Activated CD4-positive, alpha-beta memory T cell treated with anti-CD3 and anti-CD28 coated beads for 36 hours (primary cell): ENCODE measurements at regions not wholly inside any gene's neighbourhood (a gene's known extent, or its start where the extent isn't known, plus 50 kb on each side); places are given as distances from the start of the nearest gene placed in this dataset.

ENCODE experiments used
- CTCF ChIA-PET: fragments of 350-600 bp; sonication (Branson Sonifier 250); formaldehyde crosslinking; loops from one replicate; lab custom pipeline; 2021; ENCODE audit warnings: antibody characterized with exemption, inconsistent platforms; lab: Charles Lee
- POLR2A ChIA-PET: fragments of 350-600 bp; sonication (Branson Sonifier 250); formaldehyde crosslinking; loops from one replicate; lab custom pipeline; 2021; ENCODE audit warnings: antibody characterized with exemption; lab: Charles Lee
- DNase-seq: peaks from one replicate; pipeline ENCODE4 v3.0.0-alpha.2; 2020
- H3K27ac Mint-ChIP-seq: one replicate; pipeline ENCODE4 v1.8.0; 2021; ENCODE audit warnings: mixed read lengths
- H3K27me3 Mint-ChIP-seq: one replicate; pipeline ENCODE4 v1.8.0; 2021; ENCODE audit warnings: mixed read lengths
- H3K36me3 Mint-ChIP-seq: one replicate; pipeline ENCODE4 v1.8.0; 2021; ENCODE audit warnings: mixed read lengths
- H3K4me1 Mint-ChIP-seq: one replicate; pipeline ENCODE4 v1.8.0; 2021; ENCODE audit warnings: low read depth, mixed read lengths
- H3K4me3 Mint-ChIP-seq: one replicate; pipeline ENCODE4 v1.8.0; 2021; ENCODE audit warnings: mild to moderate bottlenecking, mixed read lengths
- H3K9me3 Mint-ChIP-seq: one replicate; pipeline ENCODE4 v1.8.0; 2021; ENCODE audit warnings: mixed read lengths
- intact Hi-C: fragments of 100-400 bp; cut with micrococcal nuclease; formaldehyde crosslinking; loops from one replicate; pipeline ENCODE4 v1.15.1; 2023

DNA sequence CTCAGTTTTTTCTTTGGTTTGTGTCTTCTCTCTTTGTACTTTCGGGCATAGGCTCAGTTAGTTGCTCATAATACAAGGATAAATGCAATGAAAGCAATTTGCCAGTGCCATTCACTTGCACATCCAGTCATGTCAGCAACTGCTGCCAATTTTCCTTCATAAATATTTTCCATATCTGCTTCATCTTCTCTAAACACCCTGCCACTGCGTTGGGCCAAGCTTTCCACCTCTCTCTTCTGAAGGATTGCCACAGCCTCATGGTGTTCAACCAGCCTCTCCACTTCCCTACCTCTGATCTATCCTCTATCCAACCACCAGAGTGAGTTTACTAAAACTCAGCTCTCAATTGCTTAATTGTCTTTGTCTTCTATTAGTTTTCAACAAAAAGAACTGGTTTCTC is 192.5 kb upstream of the ZNF462 start:
- H3K4me3 Mint-ChIP-seq, result no peak overlapping the region
- no peaks in the 10 kb centered on the region for H3K27me3 Mint-ChIP-seq
- H3K4me1 Mint-ChIP-seq, result no peaks in the 10 kb centered on the region
- ChIA-PET POLR2A (no interaction called here), CTCF (no interaction called here)
- H3K9me3 Mint-ChIP-seq, result peaks cover 10% of the 10 kb centered on the region
- no peak overlapping the region for H3K27ac Mint-ChIP-seq
- no peaks in the 10 kb centered on the region for H3K36me3 Mint-ChIP-seq
- no peak for DNase-seq
- intact Hi-C loops, result no loop called here

DNA sequence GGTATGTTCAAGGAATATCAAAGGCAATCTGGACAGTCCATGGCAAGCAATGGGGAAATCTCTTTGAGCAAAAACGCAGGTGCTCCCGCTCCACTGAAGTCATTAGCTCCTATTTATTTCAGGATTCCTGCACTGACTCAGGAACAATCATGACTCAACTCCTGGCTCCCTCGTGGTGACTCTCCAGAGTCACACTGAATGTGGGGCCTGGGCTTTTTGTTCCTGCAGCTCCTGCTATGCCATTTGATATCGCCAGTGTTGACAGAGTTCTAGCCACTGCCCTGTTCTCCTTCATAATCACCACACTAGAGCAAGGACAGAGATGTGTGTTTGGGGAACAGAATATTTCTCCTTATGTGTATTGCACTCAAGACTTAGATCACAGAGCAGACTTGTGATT is 187.2 kb upstream of the ZNF462 start:
- intact Hi-C loops, result no loop called here
- ChIA-PET CTCF (no interaction called here), POLR2A (no interaction called here)
- Mint-ChIP-seq H3K4me3 (no peak overlapping the region), H3K4me1 (no peaks in the 10 kb centered on the region), H3K27ac (no peak overlapping the region), H3K9me3 (peaks cover 10% of the 10 kb centered on the region), H3K27me3 (no peaks in the 10 kb centered on the region), H3K36me3 (no peaks in the 10 kb centered on the region)
- no peak for DNase-seq

DNA sequence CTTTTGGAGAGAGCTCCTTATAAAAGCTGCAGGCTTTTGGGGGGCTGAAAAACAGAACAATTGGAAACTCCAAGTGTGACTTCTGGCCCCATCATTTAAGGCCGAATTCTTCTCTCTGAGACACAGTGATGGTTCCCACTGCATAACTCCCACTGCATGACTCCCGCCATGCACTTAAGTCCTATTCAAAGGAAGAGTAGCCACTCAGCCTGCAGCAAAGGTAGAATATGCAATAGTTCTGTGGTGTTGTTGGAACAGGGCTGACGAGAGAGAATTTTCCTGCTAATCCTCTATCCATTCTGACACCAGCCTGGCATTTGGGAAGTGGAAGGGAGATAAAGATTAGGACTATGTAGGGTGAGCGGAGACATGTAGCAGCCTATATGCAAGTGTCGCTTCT is 185.6 kb upstream of the ZNF462 start:
- POLR2A ChIA-PET, result interaction anchor here (0.6 kb wide), 1 partner anchor 13 kb away, joined by 3 read pairs; no protein-coding TSS in a partner anchor
- no peaks in the 10 kb centered on the region for H3K36me3 Mint-ChIP-seq
- no peaks in the 10 kb centered on the region for H3K27me3 Mint-ChIP-seq
- peaks cover 18% of the 10 kb centered on the region for H3K9me3 Mint-ChIP-seq
- intact Hi-C loops, result no loop called here
- H3K4me3 Mint-ChIP-seq, result no peak overlapping the region
- DNase-seq, result no peak
- H3K4me1 Mint-ChIP-seq, result no peaks in the 10 kb centered on the region
- H3K27ac Mint-ChIP-seq, result no peak overlapping the region
- CTCF ChIA-PET, result no interaction called here

DNA sequence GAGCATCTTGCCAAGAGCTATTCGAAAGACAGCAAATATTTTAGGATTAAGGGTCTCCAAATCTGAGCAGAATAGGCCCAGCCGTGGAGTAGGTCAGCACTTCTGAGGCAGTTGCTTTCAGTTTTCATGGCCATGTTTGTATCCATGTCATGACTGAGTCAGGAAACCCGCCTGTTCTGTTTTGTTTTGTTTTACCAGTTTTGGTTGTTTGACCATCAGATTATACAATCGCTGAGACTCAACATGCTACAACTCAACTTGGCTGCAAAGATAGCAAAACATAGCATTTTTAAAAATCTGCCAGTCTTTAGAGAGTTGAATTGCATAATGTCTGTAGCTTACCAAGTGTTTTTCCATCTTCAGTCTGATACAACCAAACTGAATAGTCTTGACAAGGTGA is 185.1 kb upstream of the ZNF462 start:
- H3K9me3 Mint-ChIP-seq, result peaks cover 18% of the 10 kb centered on the region
- H3K4me1 Mint-ChIP-seq, result no peaks in the 10 kb centered on the region
- ChIA-PET POLR2A (interaction anchor here (0.6 kb wide), 1 partner anchor 13 kb away, joined by 3 read pairs; no protein-coding TSS in a partner anchor), CTCF (no interaction called here)
- H3K4me3 Mint-ChIP-seq, result no peak overlapping the region
- H3K27ac Mint-ChIP-seq, result no peak overlapping the region
- intact Hi-C loops, result no loop called here
- DNase-seq, result no peak
- no peaks in the 10 kb centered on the region for H3K36me3 Mint-ChIP-seq
- H3K27me3 Mint-ChIP-seq, result no peaks in the 10 kb centered on the region

DNA sequence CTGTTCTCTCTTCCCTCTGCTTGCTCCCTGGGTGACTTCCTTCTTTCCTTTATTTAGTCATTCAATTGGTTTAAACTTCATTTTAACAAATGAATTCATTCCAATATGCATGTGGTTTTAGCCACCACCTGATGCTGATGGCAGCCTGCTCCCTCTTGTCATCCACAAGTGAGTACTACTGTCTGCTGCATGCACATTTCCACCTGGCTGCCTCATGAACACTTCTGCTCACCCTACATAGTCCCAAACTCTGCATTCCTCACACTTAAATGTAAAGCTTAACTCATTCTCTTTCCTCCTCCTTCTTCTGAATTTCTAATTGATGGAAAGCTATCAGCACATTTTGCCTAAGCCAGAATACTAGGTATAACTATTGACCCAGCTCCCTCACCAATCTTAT is 184.7 kb upstream of the ZNF462 start:
- H3K4me1 Mint-ChIP-seq, result no peaks in the 10 kb centered on the region
- H3K36me3 Mint-ChIP-seq, result no peaks in the 10 kb centered on the region
- H3K27me3 Mint-ChIP-seq, result no peaks in the 10 kb centered on the region
- H3K9me3 Mint-ChIP-seq, result peaks cover 18% of the 10 kb centered on the region
- intact Hi-C loops, result no loop called here
- CTCF ChIA-PET, result no interaction called here
- DNase-seq, result no peak
- no peak overlapping the region for H3K27ac Mint-ChIP-seq
- POLR2A ChIA-PET, result no interaction called here
- H3K4me3 Mint-ChIP-seq, result no peak overlapping the region

DNA sequence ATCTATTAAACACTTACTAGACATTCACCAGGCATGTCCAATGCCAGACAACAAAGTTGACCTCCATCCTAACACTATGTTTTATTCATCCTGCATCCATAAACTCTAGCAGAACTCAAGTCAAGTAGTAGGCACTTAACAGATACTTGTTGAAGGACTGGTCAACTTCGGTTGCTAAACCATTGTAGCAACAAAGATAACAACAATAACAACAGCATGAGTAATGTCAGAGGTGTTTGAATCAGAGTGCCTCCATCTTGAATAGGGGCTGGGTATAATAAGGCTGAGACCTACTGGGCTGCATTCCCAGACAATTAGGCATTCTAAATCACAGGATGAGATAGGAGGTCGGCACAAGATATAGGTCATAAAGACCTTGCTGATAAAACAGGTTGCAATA is 180.5 kb upstream of the ZNF462 start:
- no peak for DNase-seq
- POLR2A ChIA-PET, result no interaction called here
- no peaks in the 10 kb centered on the region for H3K36me3 Mint-ChIP-seq
- H3K4me3 Mint-ChIP-seq, result no peak overlapping the region
- no peaks in the 10 kb centered on the region for H3K4me1 Mint-ChIP-seq
- no peaks in the 10 kb centered on the region for H3K27me3 Mint-ChIP-seq
- no peak overlapping the region for H3K27ac Mint-ChIP-seq
- H3K9me3 Mint-ChIP-seq, result peaks cover 8% of the 10 kb centered on the region
- CTCF ChIA-PET, result no interaction called here
- intact Hi-C loops, result no loop called here

DNA sequence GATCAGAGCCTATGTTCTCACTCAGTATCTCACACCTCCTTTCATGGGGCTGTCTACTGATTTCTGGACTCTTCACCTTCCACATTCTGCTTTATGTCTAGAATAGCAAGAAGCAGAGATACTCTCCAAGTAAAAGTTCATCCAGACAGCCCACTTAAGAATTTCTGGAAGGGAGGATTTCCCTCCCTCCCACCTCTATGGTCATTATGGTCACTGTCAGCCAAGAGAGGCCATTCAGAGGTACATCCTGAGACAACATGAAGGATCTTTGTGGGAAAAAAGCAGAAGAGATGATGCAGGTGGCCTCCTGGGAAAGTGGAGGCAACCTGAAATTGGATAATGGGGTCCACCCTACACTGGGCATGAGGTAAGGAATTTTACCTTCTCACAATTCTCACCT is 179.5 kb upstream of the ZNF462 start:
- Mint-ChIP-seq H3K27ac (no peak overlapping the region), H3K4me1 (no peaks in the 10 kb centered on the region), H3K4me3 (no peak overlapping the region), H3K9me3 (peaks cover 8% of the 10 kb centered on the region), H3K36me3 (no peaks in the 10 kb centered on the region), H3K27me3 (no peaks in the 10 kb centered on the region)
- ChIA-PET CTCF (no interaction called here), POLR2A (no interaction called here)
- intact Hi-C loops, result no loop called here
- no peak for DNase-seq

DNA sequence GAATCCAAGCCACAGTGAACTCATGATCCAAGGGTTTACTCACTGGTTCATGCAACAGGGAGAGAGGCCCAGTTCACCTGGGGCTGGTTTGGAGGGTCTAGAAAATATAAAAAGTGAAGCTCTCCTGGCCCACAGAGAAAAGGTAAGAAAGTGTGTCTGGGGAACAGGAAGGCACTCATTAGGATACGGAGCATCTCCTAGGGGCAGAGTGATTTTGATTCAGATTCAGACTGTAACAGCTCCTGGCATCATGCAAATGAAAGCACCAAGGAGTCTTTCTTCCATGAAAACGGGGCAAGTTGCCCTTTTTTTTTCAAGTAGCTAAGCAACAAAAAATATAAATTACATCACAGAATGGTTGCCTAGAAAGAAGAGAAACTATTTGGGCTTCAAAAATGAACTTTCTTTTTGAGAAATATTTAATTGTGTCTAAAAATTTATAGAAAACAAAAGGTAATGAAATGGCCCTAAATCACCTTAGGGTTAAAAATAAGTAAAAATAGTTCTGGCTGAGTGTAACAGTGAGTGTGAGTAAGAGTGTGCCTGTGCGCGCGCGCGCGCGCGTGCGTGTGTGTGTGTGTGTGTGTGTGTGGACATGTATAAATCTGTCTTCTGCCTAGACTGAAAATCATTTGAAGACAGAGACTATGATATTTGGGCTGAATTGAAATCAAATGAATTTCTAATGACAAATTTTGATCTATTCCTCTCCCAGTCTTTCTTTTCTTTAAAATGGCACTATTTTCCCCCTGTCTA is 177.8 kb upstream of the ZNF462 start:
- no peaks in the 10 kb centered on the region for H3K27me3 Mint-ChIP-seq
- ChIA-PET POLR2A (no interaction called here), CTCF (no interaction called here)
- no peak overlapping the region for H3K4me3 Mint-ChIP-seq
- intact Hi-C loops, result no loop called here
- H3K9me3 Mint-ChIP-seq, result peaks cover 8% of the 10 kb centered on the region
- DNase-seq, result no peak
- no peak overlapping the region for H3K27ac Mint-ChIP-seq
- H3K4me1 Mint-ChIP-seq, result no peaks in the 10 kb centered on the region
- no peaks in the 10 kb centered on the region for H3K36me3 Mint-ChIP-seq

DNA sequence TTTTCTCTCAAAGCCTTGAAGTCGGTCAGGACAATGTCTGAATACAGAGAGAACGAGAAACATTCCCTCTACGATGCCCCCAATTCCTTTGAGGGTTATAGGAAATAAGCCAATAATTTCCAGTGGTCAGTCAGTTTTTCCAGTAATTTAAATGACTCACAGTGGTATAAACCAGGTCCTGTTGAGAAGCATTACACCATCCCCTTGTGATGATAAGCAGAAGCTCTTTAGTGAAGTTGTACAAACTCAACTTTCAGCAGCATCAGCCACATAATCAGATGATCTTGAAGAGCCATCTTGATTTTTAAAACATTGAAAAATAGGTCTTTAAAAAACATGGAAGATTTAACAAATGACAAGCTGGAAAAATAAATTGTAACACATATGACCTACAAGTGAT is 173.9 kb upstream of the ZNF462 start:
- DNase-seq, result no peak
- peaks cover 4% of the 10 kb centered on the region for H3K9me3 Mint-ChIP-seq
- H3K4me3 Mint-ChIP-seq, result no peak overlapping the region
- ChIA-PET POLR2A (no interaction called here), CTCF (no interaction called here)
- H3K27ac Mint-ChIP-seq, result no peak overlapping the region
- H3K4me1 Mint-ChIP-seq, result no peaks in the 10 kb centered on the region
- intact Hi-C loops, result no loop called here
- no peaks in the 10 kb centered on the region for H3K27me3 Mint-ChIP-seq
- no peaks in the 10 kb centered on the region for H3K36me3 Mint-ChIP-seq

DNA sequence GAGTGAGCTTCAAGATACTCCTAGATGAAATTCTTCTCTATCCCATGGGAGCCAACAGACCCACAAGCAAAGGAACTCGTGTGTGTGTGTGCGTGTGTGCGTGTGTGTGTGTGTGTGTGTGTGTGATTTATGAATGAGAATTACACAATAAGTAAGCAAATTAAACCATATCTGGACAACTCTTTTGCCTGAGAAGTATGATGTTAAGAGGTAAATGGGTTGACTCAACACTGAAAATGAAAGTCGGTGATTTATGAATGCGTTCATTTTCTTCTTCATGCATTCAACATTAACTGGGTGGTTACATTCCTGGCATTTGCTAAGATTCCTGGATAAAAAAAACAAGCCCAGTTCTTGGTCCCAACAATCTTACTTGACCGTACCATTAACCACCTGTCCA is 171.3 kb upstream of the ZNF462 start:
- CTCF ChIA-PET, result no interaction called here
- peaks cover 4% of the 10 kb centered on the region for H3K9me3 Mint-ChIP-seq
- no peaks in the 10 kb centered on the region for H3K36me3 Mint-ChIP-seq
- H3K27me3 Mint-ChIP-seq, result no peaks in the 10 kb centered on the region
- no peak for DNase-seq
- no peak overlapping the region for H3K27ac Mint-ChIP-seq
- POLR2A ChIA-PET, result no interaction called here
- no peaks in the 10 kb centered on the region for H3K4me1 Mint-ChIP-seq
- intact Hi-C loops, result no loop called here
- no peak overlapping the region for H3K4me3 Mint-ChIP-seq

DNA sequence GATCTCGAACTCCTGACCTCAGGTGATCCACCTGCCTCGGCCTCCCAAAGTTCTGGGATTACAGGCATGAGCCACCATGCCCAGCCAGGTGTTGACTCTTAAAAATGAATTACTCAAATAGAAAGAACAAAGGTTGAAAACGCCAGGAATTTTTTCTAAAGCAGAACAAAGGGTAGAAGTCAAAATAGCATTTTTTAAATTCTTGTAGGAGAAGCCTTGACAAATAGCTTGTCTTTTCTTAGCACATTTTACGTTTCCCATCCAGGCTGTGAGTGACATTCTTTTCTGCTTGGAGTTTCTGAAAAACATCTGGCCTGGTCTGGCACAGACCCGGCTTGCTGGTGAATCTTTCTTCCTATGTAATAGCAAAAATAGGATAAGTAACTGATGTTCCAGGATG is 169.4 kb upstream of the ZNF462 start:
- H3K27me3 Mint-ChIP-seq, result no peaks in the 10 kb centered on the region
- DNase-seq, result no peak
- no peaks in the 10 kb centered on the region for H3K36me3 Mint-ChIP-seq
- peaks cover 4% of the 10 kb centered on the region for H3K9me3 Mint-ChIP-seq
- no peaks in the 10 kb centered on the region for H3K4me1 Mint-ChIP-seq
- POLR2A ChIA-PET, result no interaction called here
- no peak overlapping the region for H3K27ac Mint-ChIP-seq
- CTCF ChIA-PET, result no interaction called here
- no peak overlapping the region for H3K4me3 Mint-ChIP-seq
- intact Hi-C loops, result no loop called here

DNA sequence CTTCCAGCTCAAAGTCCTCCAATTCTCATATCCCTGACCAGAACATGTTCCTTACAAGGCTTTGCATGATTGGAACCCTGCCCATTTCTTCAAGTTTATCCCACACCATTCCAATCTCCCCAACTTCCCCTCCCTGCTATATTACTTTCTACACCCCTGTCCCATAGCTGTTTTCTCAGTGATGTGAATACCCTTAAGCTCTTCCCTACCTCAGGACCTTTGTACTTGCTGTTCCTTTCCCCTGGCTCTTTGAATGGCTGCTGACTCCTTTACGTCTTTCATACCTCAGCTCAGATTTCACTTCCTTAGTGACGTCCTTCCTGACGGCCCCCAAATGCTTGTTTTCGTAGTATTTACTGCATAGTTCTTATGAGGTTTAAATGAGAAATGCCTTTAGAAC is 166.2 kb upstream of the ZNF462 start:
- Mint-ChIP-seq H3K9me3 (no peaks in the 10 kb centered on the region), H3K4me1 (no peaks in the 10 kb centered on the region), H3K27ac (no peak overlapping the region), H3K36me3 (no peaks in the 10 kb centered on the region), H3K27me3 (no peaks in the 10 kb centered on the region), H3K4me3 (no peak overlapping the region)
- no peak for DNase-seq
- CTCF ChIA-PET, result no interaction called here
- intact Hi-C loops, result no loop called here
- POLR2A ChIA-PET, result no interaction called here

DNA sequence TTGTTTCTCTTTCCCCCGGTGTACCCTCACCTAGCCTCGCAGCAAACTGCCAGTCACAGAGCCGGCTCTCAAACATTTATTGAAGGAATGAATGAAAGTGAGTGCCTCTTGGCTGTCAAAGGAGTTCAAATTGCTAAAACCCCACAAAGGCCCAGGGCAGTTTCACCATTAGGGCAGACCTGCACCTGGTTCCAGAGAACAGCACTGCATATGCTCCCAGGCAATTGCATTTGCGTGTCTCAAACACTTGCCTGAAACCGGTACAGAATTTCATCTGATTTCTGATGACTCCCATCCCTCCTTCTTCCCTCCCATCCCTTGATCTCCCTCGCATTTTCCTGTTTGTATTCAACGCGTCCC is 165.6 kb upstream of the ZNF462 start:
- DNase-seq, result no peak
- H3K4me1 Mint-ChIP-seq, result no peaks in the 10 kb centered on the region
- intact Hi-C loops, result no loop called here
- no peaks in the 10 kb centered on the region for H3K27me3 Mint-ChIP-seq
- ChIA-PET POLR2A (no interaction called here), CTCF (no interaction called here)
- H3K4me3 Mint-ChIP-seq, result no peak overlapping the region
- no peaks in the 10 kb centered on the region for H3K36me3 Mint-ChIP-seq
- H3K9me3 Mint-ChIP-seq, result no peaks in the 10 kb centered on the region
- no peak overlapping the region for H3K27ac Mint-ChIP-seq
